T-helper 1 cell treated with Interleukin-12 subunit alpha and Interleukin-12 subunit beta and Interleukin-4 antibody, amounts not matched to agents 30 μg/mL and 1 μg/mL, for 36 hours (primary cell): ENCODE measurements at regions not wholly inside any gene's neighbourhood (a gene's known extent, or its start where the extent isn't known, plus 50 kb on each side); places are given as distances from the start of the nearest gene placed in this dataset.
"Not testable (repeated sequence)": the region's sequence is repeated elsewhere in the genome, so short reads cannot be mapped to it uniquely, and the experiment has no call there.

Experiments used
- H3K27ac Mint-ChIP-seq: one replicate; pipeline ENCODE4 v1.8.0; 2021; ENCODE audit warnings: mild to moderate bottlenecking, mixed read lengths
- H3K27me3 Mint-ChIP-seq: one replicate; pipeline ENCODE4 v1.8.0; 2021; ENCODE audit warnings: low read depth, mixed read lengths
- H3K36me3 Mint-ChIP-seq: one replicate; pipeline ENCODE4 v1.8.0; 2021; ENCODE audit warnings: low read depth, mixed read lengths
- H3K4me1 Mint-ChIP-seq: one replicate; pipeline ENCODE4 v1.8.0; 2021; ENCODE audit warnings: low read depth, mixed read lengths
- H3K4me3 Mint-ChIP-seq: one replicate; pipeline ENCODE4 v1.8.0; 2021; ENCODE audit warnings: mild to moderate bottlenecking, moderate library complexity, mixed read lengths
- H3K9me3 Mint-ChIP-seq: one replicate; pipeline ENCODE4 v1.8.0; 2021; ENCODE audit warnings: mixed read lengths

DNA sequence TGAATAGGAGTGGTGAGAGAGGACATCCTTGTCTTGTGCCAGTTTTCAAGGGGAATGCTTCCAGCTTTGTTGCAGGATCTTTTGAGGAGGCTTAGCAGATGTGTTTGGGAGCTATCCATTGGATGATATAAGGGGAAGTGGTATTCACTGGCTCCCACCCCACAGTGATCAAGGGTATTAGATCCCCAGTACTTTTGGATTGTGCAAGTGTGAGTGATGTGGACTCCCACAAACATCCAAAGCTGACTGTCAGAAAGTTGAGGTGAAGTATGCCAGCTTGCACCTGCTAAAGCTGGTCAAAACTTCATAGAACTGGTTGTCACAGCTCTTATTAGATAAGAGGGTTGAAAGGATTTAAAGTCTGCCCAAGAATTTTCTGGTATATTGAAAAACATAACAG lies 110.1 kb upstream of the BTG1 start:
- Mint-ChIP-seq H3K4me3 (no peak overlapping the region), H3K4me1 (peaks cover 12% of the 10 kb centered on the region), H3K36me3 (peaks cover 3% of the 10 kb centered on the region), H3K27me3 (no peaks in the 10 kb centered on the region), H3K9me3 (peaks cover 14% of the 10 kb centered on the region), H3K27ac (no peak overlapping the region)

DNA sequence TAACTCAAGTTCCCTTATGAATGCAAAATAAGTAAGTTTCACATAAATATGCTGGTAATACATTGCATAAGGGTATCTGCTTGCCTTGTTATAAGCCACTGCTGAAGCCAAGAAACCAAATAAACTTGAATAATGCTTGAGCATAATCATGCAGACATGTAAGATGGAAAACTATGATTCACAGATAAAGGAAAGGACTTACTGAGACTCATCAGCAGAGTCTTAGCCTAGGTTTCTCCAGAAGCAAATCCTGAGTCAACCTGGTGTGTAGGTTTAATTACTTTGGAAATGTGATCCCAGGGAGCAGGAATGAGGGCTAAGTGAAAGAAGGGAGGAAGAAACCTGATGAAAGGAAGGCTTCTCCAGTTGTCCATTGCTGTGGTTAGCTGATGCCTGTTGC lies 107.7 kb upstream of the BTG1 start:
- peaks cover 14% of the 10 kb centered on the region for H3K9me3 Mint-ChIP-seq
- peaks cover 3% of the 10 kb centered on the region for H3K36me3 Mint-ChIP-seq
- no peak overlapping the region for H3K4me3 Mint-ChIP-seq
- no peaks in the 10 kb centered on the region for H3K27me3 Mint-ChIP-seq
- peaks cover 3% of the 10 kb centered on the region for H3K4me1 Mint-ChIP-seq
- H3K27ac Mint-ChIP-seq, result no peak overlapping the region

DNA sequence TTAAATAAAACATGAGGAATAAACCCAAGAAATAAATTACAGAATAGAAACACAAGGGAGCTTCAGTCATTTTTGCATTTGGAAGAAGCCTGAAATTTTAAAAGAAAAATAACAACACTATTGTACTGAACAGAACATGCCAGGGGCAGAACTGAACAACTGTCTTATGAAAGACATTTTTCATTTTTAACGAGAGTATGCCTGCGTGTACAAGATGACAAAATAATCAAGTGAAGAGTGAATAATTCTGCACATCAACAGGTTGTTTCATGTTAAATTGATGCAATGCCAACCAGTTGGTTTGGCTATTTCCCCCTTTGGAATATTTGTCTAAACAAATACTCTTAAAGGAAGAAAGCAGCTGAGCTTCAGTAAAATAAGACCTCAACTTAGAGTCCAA lies 103.3 kb upstream of the BTG1 start:
- Mint-ChIP-seq H3K27ac (no peak overlapping the region), H3K9me3 (peaks cover 2% of the 10 kb centered on the region), H3K36me3 (no peaks in the 10 kb centered on the region)

DNA sequence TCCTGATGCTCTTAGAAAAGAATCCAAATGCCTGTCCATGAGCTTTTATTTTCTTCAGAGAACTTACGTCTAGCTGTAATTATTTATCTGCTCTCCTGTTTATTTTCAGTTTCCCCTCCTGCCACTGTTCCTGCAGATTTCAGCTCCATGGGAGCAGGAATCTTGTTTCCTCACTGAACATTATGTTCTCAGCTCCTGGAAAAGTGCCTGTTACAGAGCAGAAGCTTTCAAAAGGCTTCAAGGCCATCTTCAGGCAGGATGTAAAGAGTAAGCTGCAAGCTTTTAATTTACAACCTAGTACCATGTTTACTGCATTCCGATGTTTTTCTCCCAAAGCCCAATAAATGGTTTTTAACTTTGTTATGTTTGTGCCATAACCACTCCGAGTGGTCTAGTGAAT lies 98.4 kb upstream of the BTG1 start:
- no peak overlapping the region for H3K27ac Mint-ChIP-seq
- H3K27me3 Mint-ChIP-seq, result no peaks in the 10 kb centered on the region

More for the DNA sequence above, 103.3 kb upstream of the BTG1 start:
- Mint-ChIP-seq H3K4me1 (no peaks in the 10 kb centered on the region), H3K4me3 (no peak overlapping the region), H3K27me3 (no peaks in the 10 kb centered on the region)

DNA sequence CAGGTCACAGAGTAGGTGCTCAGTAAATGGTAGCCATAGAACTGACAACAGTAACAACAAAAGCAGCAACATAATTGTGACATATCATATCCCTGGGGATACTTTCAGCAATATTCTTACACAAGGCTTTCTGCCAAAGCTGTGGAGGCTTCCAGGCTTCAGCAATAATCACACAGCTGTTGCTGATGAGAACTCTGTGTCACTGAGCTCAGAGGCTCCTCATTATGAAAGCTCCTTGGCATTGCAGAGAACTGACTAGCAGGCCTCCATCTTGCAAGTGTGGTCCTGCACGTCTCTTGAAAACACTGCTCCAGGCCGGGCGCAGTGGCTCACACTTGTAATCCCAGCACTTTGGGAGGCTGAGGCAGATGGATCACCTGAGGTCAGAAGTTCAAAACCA lies 97.3 kb upstream of the BTG1 start:
- no peaks in the 10 kb centered on the region for H3K4me1 Mint-ChIP-seq
- H3K9me3 Mint-ChIP-seq, result no peaks in the 10 kb centered on the region
- H3K27me3 Mint-ChIP-seq, result no peaks in the 10 kb centered on the region
- peaks cover 3% of the 10 kb centered on the region for H3K36me3 Mint-ChIP-seq
- no peak overlapping the region for H3K27ac Mint-ChIP-seq
- no peak overlapping the region for H3K4me3 Mint-ChIP-seq

More for the DNA sequence above, 98.4 kb upstream of the BTG1 start:
- Mint-ChIP-seq H3K4me1 (no peaks in the 10 kb centered on the region), H3K36me3 (peaks cover 3% of the 10 kb centered on the region), H3K9me3 (no peaks in the 10 kb centered on the region), H3K4me3 (no peak overlapping the region)

DNA sequence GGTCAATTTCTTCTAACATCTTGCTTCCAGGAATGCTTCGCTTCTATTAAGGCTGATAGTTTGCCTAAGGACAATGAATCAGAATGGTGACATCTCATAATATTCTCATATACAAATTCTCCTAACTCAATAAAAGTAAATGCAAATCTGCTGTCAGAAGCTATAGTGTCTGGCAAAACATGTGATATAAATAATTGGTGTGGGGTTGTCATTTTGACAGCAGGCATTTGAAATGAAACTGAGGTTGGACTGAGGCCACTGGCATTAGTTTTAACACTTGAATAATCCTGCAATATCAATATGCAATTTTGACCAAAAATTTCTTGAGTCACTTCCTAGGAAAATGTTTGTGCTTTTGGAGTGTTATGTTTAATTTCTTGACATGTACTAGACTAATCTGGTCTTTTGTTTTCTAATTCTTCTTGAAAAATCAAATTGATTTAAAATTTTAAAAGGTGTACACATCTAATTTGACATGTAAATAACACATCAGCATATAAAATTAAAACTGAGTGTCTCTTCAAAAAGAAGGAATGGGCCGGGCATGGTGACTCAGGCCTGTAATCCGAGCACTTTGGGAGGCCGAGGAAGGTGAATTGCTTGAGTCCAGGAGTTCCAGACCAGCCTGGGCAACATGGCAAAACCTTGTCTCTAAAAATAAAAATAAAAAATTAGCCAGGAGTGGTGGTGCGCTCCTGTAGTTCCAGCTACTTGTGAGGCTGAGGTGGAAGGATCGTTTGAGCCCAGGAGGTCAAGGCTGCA lies 92.3 kb upstream of the BTG1 start:
- H3K27me3 Mint-ChIP-seq, result no peaks in the 10 kb centered on the region
- H3K36me3 Mint-ChIP-seq, result peaks cover 5% of the 10 kb centered on the region
- H3K27ac Mint-ChIP-seq, result no peak overlapping the region
- peaks cover 6% of the 10 kb centered on the region for H3K4me1 Mint-ChIP-seq
- H3K4me3 Mint-ChIP-seq, result no peak overlapping the region
- no peaks in the 10 kb centered on the region for H3K9me3 Mint-ChIP-seq

DNA sequence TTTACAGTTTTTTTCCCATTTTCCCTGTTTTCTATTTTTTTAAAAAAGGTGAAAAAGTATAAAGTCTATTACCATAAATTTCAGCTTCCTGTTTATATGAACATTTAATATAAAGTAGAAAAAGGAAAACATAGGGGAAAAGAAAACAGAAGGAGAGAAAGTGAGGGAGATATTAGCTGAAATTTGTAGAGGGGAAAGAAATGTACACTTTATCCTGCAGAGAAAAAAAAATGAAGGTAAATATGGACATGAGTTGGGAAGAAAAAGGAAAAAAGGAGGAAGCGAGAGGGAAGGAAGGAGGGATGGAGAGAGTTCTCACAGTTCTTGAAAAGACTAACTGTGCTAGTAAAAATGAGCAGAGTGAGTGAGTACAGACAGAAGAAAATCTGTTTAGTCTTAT lies 91.6 kb upstream of the BTG1 start:
- no peaks in the 10 kb centered on the region for H3K9me3 Mint-ChIP-seq
- H3K36me3 Mint-ChIP-seq, result peaks cover 2% of the 10 kb centered on the region
- no peak overlapping the region for H3K27ac Mint-ChIP-seq
- H3K27me3 Mint-ChIP-seq, result no peaks in the 10 kb centered on the region
- H3K4me1 Mint-ChIP-seq, result peaks cover 6% of the 10 kb centered on the region
- H3K4me3 Mint-ChIP-seq, result no peak overlapping the region

DNA sequence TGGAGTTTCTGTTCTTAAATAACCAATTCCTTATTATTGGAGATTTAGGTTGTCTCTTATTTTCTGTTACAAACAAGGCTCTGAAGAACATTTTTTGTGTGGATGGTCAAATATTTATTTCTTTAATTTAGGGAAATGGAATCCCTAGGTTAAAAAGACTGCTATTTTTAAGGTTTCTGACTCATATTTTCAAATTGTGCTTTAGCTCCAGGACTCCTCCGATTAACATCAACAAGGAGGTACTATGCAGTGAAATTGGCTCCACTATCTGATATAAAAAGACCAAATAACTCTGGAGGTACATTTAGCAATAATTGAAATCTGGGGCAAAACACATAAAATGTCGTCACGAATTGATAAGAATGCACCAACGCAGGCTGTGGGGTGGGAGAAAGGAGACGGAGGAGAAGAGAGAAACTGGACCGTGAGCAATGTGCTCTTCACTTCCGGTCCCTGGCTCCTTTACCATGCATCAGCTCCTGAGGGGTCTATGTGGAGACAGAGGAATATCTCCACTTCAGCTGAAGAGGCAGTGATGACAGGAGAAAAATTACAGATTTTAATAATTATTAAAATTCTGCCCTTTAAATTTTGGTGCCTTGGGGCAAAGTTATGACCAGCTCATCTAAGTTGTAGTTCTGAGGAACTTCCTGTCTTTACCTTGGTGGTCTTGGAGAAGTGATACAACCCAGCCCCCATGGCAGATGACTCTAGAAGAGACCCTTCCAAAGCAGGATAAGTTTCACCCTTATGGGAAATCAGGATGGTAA lies 90.2 kb upstream of the BTG1 start:
- Mint-ChIP-seq H3K4me3 (no peak overlapping the region), H3K36me3 (peaks cover 2% of the 10 kb centered on the region), H3K27ac (no peak overlapping the region), H3K4me1 (peaks cover 6% of the 10 kb centered on the region), H3K9me3 (no peaks in the 10 kb centered on the region), H3K27me3 (no peaks in the 10 kb centered on the region)

DNA sequence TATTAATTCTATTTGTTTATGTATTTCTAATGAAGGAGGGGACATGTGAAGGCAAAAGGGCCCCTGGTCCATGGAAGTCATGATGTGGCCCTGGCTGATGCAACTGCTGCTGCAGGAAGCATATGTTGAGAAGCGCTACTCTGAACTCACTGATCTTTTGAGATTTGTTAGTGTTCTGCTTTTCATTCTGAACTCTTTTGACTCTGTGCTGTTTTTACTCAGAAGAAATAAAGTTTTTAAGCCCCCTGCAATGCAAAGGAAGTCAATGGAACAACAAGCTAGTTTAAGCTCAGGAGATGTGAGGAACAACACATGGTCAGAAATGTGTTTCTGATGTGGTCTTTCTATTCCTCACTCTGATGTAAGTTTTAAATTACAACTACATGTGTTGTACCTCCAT lies 88.9 kb upstream of the BTG1 start:
- Mint-ChIP-seq H3K4me1 (peaks cover 6% of the 10 kb centered on the region), H3K36me3 (peaks cover 2% of the 10 kb centered on the region), H3K27ac (no peak overlapping the region), H3K9me3 (no peaks in the 10 kb centered on the region), H3K4me3 (no peak overlapping the region), H3K27me3 (no peaks in the 10 kb centered on the region)

DNA sequence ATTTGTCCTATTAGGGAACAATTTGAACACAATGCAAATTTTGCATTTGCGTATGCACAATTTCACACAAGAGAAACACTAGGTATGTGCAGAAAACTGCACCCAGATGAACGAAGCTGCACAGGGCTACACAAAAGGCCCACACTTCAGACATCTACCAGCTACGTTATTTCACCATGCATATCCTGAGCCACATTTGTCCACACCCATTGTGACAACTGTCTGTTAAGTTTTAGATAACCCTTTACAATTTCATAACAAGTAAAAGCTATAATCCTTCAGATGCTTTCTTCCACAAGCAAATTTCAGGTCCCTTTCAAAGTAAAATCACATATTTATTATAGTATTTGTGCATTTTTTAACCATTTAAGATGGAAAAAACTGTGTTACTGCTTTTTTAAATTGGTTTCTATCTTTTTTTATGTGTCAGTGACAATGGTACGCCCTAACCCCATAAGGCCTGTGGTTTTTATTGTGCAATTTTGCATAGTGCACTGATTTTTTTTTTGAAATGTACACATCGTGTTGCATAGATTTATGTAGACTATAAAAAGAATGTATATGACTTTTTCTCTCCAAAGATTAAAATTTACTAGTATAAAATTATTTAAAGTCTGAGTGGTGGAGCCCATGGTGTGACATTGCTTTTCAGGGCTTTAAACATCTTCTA lies 87.8 kb upstream of the BTG1 start:
- peaks cover 6% of the 10 kb centered on the region for H3K4me1 Mint-ChIP-seq
- peaks cover 2% of the 10 kb centered on the region for H3K36me3 Mint-ChIP-seq
- no peak overlapping the region for H3K4me3 Mint-ChIP-seq
- H3K27me3 Mint-ChIP-seq, result no peaks in the 10 kb centered on the region
- H3K27ac Mint-ChIP-seq, result no peak overlapping the region
- no peaks in the 10 kb centered on the region for H3K9me3 Mint-ChIP-seq

DNA sequence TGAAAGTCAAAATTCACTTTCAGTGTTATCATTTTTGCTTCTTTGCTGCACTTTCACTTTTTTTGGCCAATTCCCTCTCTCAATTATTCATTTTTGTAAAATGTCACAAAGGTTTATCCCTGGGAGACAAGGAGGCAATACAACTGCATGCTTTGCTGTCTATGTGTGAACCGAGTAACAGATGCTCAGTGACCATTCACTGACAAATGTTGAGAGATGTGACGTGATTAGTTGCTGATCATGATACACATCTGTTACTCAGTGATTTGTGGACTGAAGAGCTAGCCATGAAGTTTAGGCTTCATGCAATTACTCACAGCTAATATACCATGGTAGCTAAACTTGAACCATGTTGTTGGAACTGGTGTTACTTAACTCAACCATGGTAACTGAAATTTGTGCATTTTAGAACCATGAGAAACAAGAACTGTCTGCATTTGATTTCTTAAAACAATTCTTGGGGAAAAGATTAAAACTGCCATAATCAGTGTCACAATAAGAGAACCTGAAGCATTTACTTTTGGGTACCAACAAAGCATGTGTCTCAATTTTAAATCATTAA lies 86.8 kb upstream of the BTG1 start:
- not testable (repeated sequence) for H3K27ac Mint-ChIP-seq, H3K9me3 Mint-ChIP-seq, H3K36me3 Mint-ChIP-seq, H3K4me1 Mint-ChIP-seq, H3K4me3 Mint-ChIP-seq, H3K27me3 Mint-ChIP-seq

DNA sequence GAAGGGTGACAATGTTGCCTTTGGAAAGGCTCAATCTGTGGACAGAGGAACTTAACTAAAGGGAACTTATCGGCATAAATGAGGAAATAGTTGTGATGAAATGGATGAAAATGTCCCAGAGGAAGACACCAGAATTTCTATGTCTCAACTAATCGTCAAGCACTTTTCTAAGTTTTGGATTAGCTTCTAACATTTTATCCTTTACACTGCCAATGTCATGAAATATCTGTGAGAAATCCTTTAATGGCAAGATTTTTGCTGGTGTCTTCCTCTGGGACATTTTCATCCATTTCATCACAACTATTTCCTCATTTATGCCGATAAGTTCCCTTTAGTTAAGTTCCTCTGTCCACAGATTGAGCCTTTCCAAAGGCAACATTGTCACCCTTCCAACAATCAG lies 86.3 kb upstream of the BTG1 start:
- not testable (repeated sequence) for H3K27me3 Mint-ChIP-seq, H3K36me3 Mint-ChIP-seq, H3K9me3 Mint-ChIP-seq, H3K27ac Mint-ChIP-seq, H3K4me1 Mint-ChIP-seq, H3K4me3 Mint-ChIP-seq

DNA sequence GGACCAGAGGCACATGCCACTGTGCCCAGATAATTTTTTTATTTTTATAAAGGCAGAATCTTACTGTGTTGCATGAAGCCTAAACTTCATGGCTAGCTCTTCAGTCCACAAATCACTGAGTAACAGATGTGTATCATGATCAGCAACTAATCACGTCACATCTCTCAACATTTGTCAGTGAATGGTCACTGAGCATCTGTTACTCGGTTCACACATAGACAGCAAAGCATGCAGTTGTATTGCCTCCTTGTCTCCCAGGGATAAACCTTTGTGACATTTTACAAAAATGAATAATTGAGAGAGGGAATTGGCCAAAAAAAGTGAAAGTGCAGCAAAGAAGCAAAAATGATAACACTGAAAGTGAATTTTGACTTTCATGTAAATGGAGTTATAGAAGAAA lies 85.9 kb upstream of the BTG1 start:
- H3K4me3 Mint-ChIP-seq, H3K9me3 Mint-ChIP-seq, H3K4me1 Mint-ChIP-seq, H3K27ac Mint-ChIP-seq, H3K27me3 Mint-ChIP-seq, H3K36me3 Mint-ChIP-seq: not testable (repeated sequence)

DNA sequence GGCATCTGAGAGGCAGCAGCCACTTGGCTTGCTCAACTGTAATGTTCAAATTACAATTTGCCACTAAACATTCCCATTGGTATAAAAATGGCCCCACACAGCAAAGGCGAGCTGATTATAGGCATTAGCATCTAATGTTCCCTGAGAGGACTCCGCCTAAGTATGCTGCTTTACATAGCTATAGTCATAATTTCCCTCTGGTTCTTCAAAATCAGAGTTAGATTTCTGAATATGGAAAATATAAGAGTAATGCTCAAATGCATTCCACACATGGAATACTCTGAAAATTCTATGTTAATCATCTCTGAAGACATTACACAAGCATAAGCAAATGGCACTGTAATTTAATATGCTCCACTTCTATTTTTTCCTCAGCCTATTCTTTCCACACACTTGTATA lies 83.7 kb upstream of the BTG1 start:
- H3K4me1 Mint-ChIP-seq, result peaks cover 2% of the 10 kb centered on the region
- no peak overlapping the region for H3K4me3 Mint-ChIP-seq
- H3K27ac Mint-ChIP-seq, result no peak overlapping the region
- no peaks in the 10 kb centered on the region for H3K9me3 Mint-ChIP-seq
- H3K27me3 Mint-ChIP-seq, result no peaks in the 10 kb centered on the region
- no peaks in the 10 kb centered on the region for H3K36me3 Mint-ChIP-seq

DNA sequence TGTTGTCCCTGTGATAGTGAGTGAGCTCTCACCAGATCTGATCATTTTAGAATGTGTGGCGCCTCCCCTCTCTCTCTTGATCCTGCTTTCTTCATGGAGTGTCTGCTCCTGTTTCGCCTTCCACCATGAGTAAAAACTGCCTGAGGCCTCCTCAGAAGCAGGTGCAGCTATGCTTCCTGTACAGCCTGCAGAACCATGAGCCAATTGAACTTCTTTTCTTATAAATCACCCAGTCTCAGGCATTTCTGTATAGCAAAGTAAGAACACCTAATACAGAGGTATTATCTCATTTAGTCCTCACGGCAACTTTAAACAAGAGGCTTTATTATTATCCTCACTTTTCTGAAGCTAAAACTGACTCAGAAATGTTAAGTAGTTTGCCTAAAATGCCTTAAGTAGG lies 81.3 kb upstream of the BTG1 start:
- Mint-ChIP-seq H3K36me3 (no peaks in the 10 kb centered on the region), H3K27me3 (no peaks in the 10 kb centered on the region), H3K4me3 (no peak overlapping the region), H3K9me3 (no peaks in the 10 kb centered on the region), H3K4me1 (peaks cover 2% of the 10 kb centered on the region), H3K27ac (no peak overlapping the region)
